Colonic mucosa (tissue), 4 donors: ENCODE measurements at regions not wholly inside any gene's neighbourhood (a gene's known extent, or its start where the extent isn't known, plus 50 kb on each side); places are given as distances from the start of the nearest gene placed in this dataset.

Experiments
- DNase-seq: peaks from one replicate; pipeline ENCODE4 v3.0.0-alpha.2; 2020
- H3K27ac ChIP-seq: fragments of 200-600 bp; one replicate; pipeline ENCODE4 v1.8.0; 2021
- H3K27me3 ChIP-seq: fragments of 200-600 bp; one replicate; pipeline ENCODE4 v1.8.0; 2021
- H3K36me3 ChIP-seq: fragments of 200-600 bp; one replicate; pipeline ENCODE4 v1.8.0; 2021
- H3K4me1 ChIP-seq: fragments of 200-600 bp; one replicate; pipeline ENCODE4 v1.8.0; 2021; ENCODE audit warnings: mild to moderate bottlenecking
- H3K4me3 ChIP-seq: fragments of 200-600 bp; one replicate; pipeline ENCODE4 v1.8.0; 2021
- H3K9ac ChIP-seq, 2 donors: one replicate each; pipeline ENCODE4 v1.7.0; 2013; ENCODE audit warnings: control low read depth in 2 of 2, low read depth in 2 of 2, low read length in 2 of 2
- H3K9me3 ChIP-seq: fragments of 200-600 bp; one replicate; pipeline ENCODE4 v1.8.0; 2021
- intact Hi-C: fragments of 100-400 bp; cut with DNase I; formaldehyde crosslinking; loops from one replicate; pipeline ENCODE4 v1.14.1; 2022
- TF ChIP-seq, protein P1 (sequence below): fragments of 200-600 bp; IDR thresholded peaks from one replicate; pipeline ENCODE4 v1.8.0; 2022; ENCODE audit warnings: antibody characterized with exemption, mild to moderate bottlenecking
- donor health status: healthy.
- donor health status: DM: no; HTN: no; CAD: no.
- donor health status: DM: no; HTN: no; CAD: no.

DNA sequence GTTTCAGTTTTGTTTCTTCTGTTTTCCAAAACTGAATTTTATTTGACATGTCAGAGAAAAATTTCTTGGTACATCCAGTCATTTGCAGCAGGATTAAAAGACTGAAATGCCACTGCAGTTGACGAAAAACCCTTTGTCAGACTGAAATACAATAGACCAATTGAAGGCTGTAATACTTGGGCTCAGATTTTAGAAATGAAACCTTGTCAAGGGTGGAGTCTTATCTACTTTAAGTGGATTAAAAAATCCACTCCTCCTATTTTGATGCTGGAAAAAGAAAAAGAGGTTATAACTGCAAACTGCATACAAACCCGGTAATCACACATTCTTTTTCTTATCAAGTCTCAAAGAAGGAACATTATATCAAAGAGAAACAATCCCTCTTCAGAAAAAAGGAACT, 80.2 kb upstream of the NEUROD1 start:
- Histone ChIP-seq H3K27me3 (no peaks in the 10 kb centered on the region), H3K27ac (no peak overlapping the region), H3K4me3 (no peak overlapping the region), H3K9me3 (no peaks in the 10 kb centered on the region), H3K4me1 (no peaks in the 10 kb centered on the region), H3K36me3 (no peaks in the 10 kb centered on the region), H3K9ac (no peak overlapping the region)
- TF ChIP-seq, protein P1, sequence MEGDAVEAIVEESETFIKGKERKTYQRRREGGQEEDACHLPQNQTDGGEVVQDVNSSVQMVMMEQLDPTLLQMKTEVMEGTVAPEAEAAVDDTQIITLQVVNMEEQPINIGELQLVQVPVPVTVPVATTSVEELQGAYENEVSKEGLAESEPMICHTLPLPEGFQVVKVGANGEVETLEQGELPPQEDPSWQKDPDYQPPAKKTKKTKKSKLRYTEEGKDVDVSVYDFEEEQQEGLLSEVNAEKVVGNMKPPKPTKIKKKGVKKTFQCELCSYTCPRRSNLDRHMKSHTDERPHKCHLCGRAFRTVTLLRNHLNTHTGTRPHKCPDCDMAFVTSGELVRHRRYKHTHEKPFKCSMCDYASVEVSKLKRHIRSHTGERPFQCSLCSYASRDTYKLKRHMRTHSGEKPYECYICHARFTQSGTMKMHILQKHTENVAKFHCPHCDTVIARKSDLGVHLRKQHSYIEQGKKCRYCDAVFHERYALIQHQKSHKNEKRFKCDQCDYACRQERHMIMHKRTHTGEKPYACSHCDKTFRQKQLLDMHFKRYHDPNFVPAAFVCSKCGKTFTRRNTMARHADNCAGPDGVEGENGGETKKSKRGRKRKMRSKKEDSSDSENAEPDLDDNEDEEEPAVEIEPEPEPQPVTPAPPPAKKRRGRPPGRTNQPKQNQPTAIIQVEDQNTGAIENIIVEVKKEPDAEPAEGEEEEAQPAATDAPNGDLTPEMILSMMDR: no peak
- DNase-seq: no peak
- intact Hi-C loops: no loop called here

DNA sequence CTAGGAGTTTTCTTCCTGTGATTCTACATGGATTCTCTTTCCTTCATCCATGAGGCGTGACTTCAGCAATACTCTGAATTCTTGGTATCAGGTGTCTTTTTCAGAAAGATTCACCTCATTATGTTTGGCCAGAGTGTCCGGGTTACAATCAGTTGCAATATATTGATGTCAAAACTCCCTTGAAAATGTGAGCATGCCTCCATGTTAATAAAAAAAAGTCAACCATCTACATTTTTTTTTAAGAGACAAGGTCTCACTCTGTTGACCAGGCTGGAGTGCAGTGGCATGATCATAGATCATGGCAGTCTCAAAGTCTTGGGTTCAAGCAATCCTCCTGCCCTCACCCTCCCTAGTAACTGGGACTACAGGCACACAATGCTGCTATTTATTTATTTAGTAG, 80.9 kb upstream of the NEUROD1 start:
- intact Hi-C loops: no loop called here
- no peak overlapping the region for H3K9ac ChIP-seq
- no peak overlapping the region for H3K27ac ChIP-seq
- no peaks in the 10 kb centered on the region for H3K36me3 ChIP-seq
- TF ChIP-seq, protein P1: no peak
- no peaks in the 10 kb centered on the region for H3K27me3 ChIP-seq
- DNase-seq: no peak
- H3K4me1 ChIP-seq: no peaks in the 10 kb centered on the region
- H3K9me3 ChIP-seq: no peaks in the 10 kb centered on the region
- no peak overlapping the region for H3K4me3 ChIP-seq

GRCh38 chr2:181762000-181762399, 81.7 kb upstream of the NEUROD1 start:
- H3K9me3 ChIP-seq: no peaks in the 10 kb centered on the region
- TF ChIP-seq, protein P1: no peak
- H3K36me3 ChIP-seq: no peaks in the 10 kb centered on the region
- intact Hi-C loops: no loop called here
- no peak overlapping the region for H3K9ac ChIP-seq
- H3K4me3 ChIP-seq: no peak overlapping the region
- no peak for DNase-seq
- no peaks in the 10 kb centered on the region for H3K4me1 ChIP-seq
- H3K27me3 ChIP-seq: no peaks in the 10 kb centered on the region
- no peak overlapping the region for H3K27ac ChIP-seq

GRCh38 chr2:181762848-181763247, 82.5 kb upstream of the NEUROD1 start:
- Histone ChIP-seq H3K27me3 (no peaks in the 10 kb centered on the region), H3K27ac (no peak overlapping the region), H3K4me3 (no peak overlapping the region), H3K9me3 (no peaks in the 10 kb centered on the region), H3K4me1 (no peaks in the 10 kb centered on the region), H3K36me3 (no peaks in the 10 kb centered on the region), H3K9ac (no peak overlapping the region)
- intact Hi-C loops: no loop called here
- TF ChIP-seq, protein P1: no peak
- no peak for DNase-seq

DNA sequence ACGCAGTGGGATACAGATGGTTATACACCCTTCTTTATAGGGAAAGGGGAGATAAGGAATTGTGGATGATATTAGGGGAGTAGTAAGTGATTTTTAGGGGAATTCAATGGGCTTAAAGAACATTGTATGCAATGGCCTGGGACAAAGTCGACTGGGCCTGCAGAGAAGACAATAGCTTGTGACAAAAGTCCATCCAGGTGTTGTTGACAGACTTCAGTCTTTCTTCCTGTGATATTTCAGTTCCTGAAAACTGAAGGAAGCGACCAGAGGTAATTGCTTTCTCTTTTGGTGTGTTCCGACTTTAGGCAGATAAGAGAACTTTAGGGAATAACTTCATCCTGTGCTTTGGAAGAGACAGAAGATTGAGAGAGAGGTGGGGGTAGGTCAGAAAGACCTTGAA, 83.1 kb upstream of the NEUROD1 start:
- H3K9ac ChIP-seq: no peak overlapping the region
- no peak overlapping the region for H3K27ac ChIP-seq
- no peak overlapping the region for H3K4me3 ChIP-seq
- DNase-seq: no peak
- intact Hi-C loops: no loop called here
- H3K36me3 ChIP-seq: no peaks in the 10 kb centered on the region
- no peaks in the 10 kb centered on the region for H3K9me3 ChIP-seq
- no peaks in the 10 kb centered on the region for H3K4me1 ChIP-seq
- TF ChIP-seq, protein P1: no peak
- no peaks in the 10 kb centered on the region for H3K27me3 ChIP-seq
